Suprapubic skin (tissue), 4 donors: ENCODE measurements at regions not wholly inside any gene's neighbourhood (a gene's known extent, or its start where the extent isn't known, plus 50 kb on each side); places are given as distances from the start of the nearest gene placed in this dataset.
A peak's percentile ranks its signal among the peaks of the same experiment; 100 is the strongest.

Source experiments
- DNase-seq, 2 donors: peaks; one replicate each; pipeline ENCODE4 v3.0.0-alpha.2; 2019; ENCODE audit warnings: low spot score in 2 of 2
- H3K27ac ChIP-seq: fragments of 200-600 bp; sonication (generic); one replicate; pipeline ENCODE4 v1.5.1; 2019
- H3K27me3 ChIP-seq: fragments of 200-600 bp; sonication (generic); one replicate; pipeline ENCODE4 v1.5.1; 2019
- H3K36me3 ChIP-seq: fragments of 200-600 bp; sonication (generic); one replicate; pipeline ENCODE4 v1.5.1; 2019
- H3K4me1 ChIP-seq: fragments of 200-600 bp; sonication (generic); one replicate; pipeline ENCODE4 v1.5.1; 2019
- H3K4me3 ChIP-seq: fragments of 200-600 bp; sonication (generic); one replicate; pipeline ENCODE4 v1.5.1; 2019; ENCODE audit warnings: mild to moderate bottlenecking
- H3K9me3 ChIP-seq: fragments of 200-600 bp; sonication (generic); one replicate; pipeline ENCODE4 v1.5.1; 2019
- CTCF ChIP-seq, 2 donors: fragments of 200-600 bp in 1 of 2; fragments of 450-650 bp in 1 of 2; sonication (generic) in 1 of 2; IDR thresholded peaks; one replicate each; pipeline ENCODE4 v1.5.1; 2016 to 2019; ENCODE audit warnings: antibody characterized with exemption in 2 of 2, mild to moderate bottlenecking in 1 of 2, moderate library complexity in 1 of 2
- EP300 ChIP-seq: sonication (generic); formaldehyde crosslinking; IDR thresholded peaks from one replicate; pipeline ENCODE4 v1.6.1; 2017; ENCODE audit warnings: antibody characterized with exemption
- POLR2A ChIP-seq, 2 donors: fragments of 450-650 bp; IDR thresholded peaks; one replicate each; pipeline ENCODE4 v1.6.1; 2017; ENCODE audit warnings: antibody characterized with exemption in 2 of 2, mild to moderate bottlenecking in 2 of 2, moderate library complexity in 2 of 2
- POLR2AphosphoS5 ChIP-seq, 3 donors: sonication (generic); formaldehyde crosslinking; IDR thresholded peaks; one replicate each; pipeline ENCODE4 v1.6.1; 2017; ENCODE audit warnings: antibody characterized with exemption in 3 of 3
- WGBS: methylation state at CpG from one replicate; pipeline ENCODE4 v1.1.5; 2018; 5-methylcytosine and 5-hydroxymethylcytosine counted together

GRCh38 chr7:116377721-116378120 lies 121.8 kb upstream of the CAV2 start:
- no peaks in the 10 kb centered on the region for H3K4me1 ChIP-seq
- H3K9me3 ChIP-seq, result no peaks in the 10 kb centered on the region
- H3K4me3 ChIP-seq, result no peak overlapping the region
- H3K36me3 ChIP-seq, result no peaks in the 10 kb centered on the region
- WGBS, result 96% methylated on average over 2 of the region's 2 CpGs
- TF ChIP-seq POLR2AphosphoS5 (IDR thresholded peaks at IDR 0.05), result no peak
- no peak for TF ChIP-seq POLR2A (IDR thresholded peaks at IDR 0.05)
- no peak for TF ChIP-seq CTCF (IDR thresholded peaks at IDR 0.05)
- TF ChIP-seq EP300, result no peak
- H3K27me3 ChIP-seq, result no peaks in the 10 kb centered on the region
- no peak overlapping the region for H3K27ac ChIP-seq
- DNase-seq, result no peak

- Histone ChIP-seq H3K9me3 (no peaks in the 10 kb centered on the region), H3K27ac (peak overlapping the region; percentile 18), H3K4me3 (no peak overlapping the region), H3K36me3 (no peaks in the 10 kb centered on the region), H3K4me1 (no peaks in the 10 kb centered on the region), H3K27me3 (no peaks in the 10 kb centered on the region)
- TF ChIP-seq POLR2A (IDR thresholded peaks at IDR 0.05) (no peak), CTCF (IDR thresholded peaks at IDR 0.05) (no peak), EP300 (no peak), POLR2AphosphoS5 (IDR thresholded peaks at IDR 0.05) (no peak)
- 10% methylated on average over 1 of the region's 1 CpG for WGBS
- no peak for DNase-seq
Observed at GRCh38 chr7:116380025-116380424, 119.5 kb upstream of the CAV2 start.

DNA sequence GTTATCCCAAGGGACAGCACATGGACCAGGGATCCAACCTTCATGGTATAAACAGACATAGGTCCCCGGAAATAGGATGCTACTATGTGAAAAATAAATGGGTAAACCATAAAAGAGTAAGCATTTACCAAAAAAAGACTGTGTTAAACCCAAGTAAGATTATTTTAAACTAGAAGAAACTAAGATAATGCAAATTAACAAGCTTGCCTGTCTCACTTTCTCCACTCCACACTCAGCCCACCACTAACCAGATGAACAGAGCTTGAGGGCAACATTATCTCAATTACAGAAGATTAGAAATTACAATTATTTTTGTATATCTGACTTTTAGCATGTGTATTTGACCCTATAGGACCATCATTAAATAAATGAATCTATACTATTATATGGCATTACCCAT lies 117.2 kb upstream of the CAV2 start:
- H3K27ac ChIP-seq, result no peak overlapping the region
- no peak overlapping the region for H3K4me3 ChIP-seq
- H3K4me1 ChIP-seq, result no peaks in the 10 kb centered on the region
- TF ChIP-seq CTCF (IDR thresholded peaks at IDR 0.05), result no peak
- TF ChIP-seq POLR2AphosphoS5 (IDR thresholded peaks at IDR 0.05), result no peak
- no peak for TF ChIP-seq EP300
- TF ChIP-seq POLR2A (IDR thresholded peaks at IDR 0.05), result no peak
- 97% methylated on average over 1 of the region's 1 CpG for WGBS
- no peaks in the 10 kb centered on the region for H3K36me3 ChIP-seq
- H3K9me3 ChIP-seq, result no peaks in the 10 kb centered on the region
- H3K27me3 ChIP-seq, result no peaks in the 10 kb centered on the region
- DNase-seq, result no peak

- TF ChIP-seq POLR2A (IDR thresholded peaks at IDR 0.05), result no peak
- TF ChIP-seq EP300, result no peak
- TF ChIP-seq POLR2AphosphoS5 (IDR thresholded peaks at IDR 0.05), result no peak
- no peak for TF ChIP-seq CTCF (IDR thresholded peaks at IDR 0.05)
- no peak for DNase-seq
- no peaks in the 10 kb centered on the region for H3K9me3 ChIP-seq
- no peaks in the 10 kb centered on the region for H3K4me1 ChIP-seq
- H3K4me3 ChIP-seq, result no peak overlapping the region
- H3K27me3 ChIP-seq, result no peaks in the 10 kb centered on the region
- no peaks in the 10 kb centered on the region for H3K36me3 ChIP-seq
- 79% methylated on average over 5 of the region's 5 CpGs for WGBS
- no peak overlapping the region for H3K27ac ChIP-seq
Observed at GRCh38 chr7:116384936-116385635, 114.5 kb upstream of the CAV2 start.

DNA sequence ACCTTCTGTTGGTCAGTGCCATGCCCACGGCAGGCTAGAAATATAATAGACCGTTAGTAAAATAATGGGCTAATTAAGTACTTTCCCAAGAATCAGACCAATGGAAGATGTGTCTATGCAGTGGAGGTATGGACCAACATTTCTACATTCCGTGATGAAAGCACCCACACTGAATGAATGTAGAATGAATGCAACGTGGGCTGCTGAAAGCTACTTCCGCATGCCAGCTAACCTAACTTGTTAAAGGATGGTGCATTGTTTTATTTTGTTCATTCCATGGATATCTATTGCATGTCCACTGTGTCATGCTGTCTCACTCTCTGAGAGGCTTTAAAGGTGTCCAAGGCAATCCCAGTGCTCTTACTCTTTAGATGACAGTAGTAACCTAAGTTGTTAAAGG lies 112.9 kb upstream of the CAV2 start:
- no peak for DNase-seq
- H3K4me1 ChIP-seq, result no peaks in the 10 kb centered on the region
- no peaks in the 10 kb centered on the region for H3K36me3 ChIP-seq
- H3K9me3 ChIP-seq, result no peaks in the 10 kb centered on the region
- no peak overlapping the region for H3K27ac ChIP-seq
- H3K4me3 ChIP-seq, result no peak overlapping the region
- no peaks in the 10 kb centered on the region for H3K27me3 ChIP-seq
- WGBS, result 96% methylated on average over 5 of the region's 5 CpGs
- TF ChIP-seq POLR2A (IDR thresholded peaks at IDR 0.05), result no peak
- no peak for TF ChIP-seq EP300
- TF ChIP-seq POLR2AphosphoS5 (IDR thresholded peaks at IDR 0.05), result no peak
- TF ChIP-seq CTCF (IDR thresholded peaks at IDR 0.05), result no peak
